Spleen (tissue), 7 donors: ENCODE measurements at regions not wholly inside any gene's neighbourhood (a gene's known extent, or its start where the extent isn't known, plus 50 kb on each side); places are given as distances from the start of the nearest gene placed in this dataset.

Experiments used
- POLR2AphosphoS5 ChIP-seq, 3 donors: sonication (generic); formaldehyde crosslinking; IDR thresholded peaks; one replicate each; pipeline ENCODE4 v1.5.1; 2017; ENCODE audit warnings: antibody characterized with exemption in 3 of 3
- TF ChIP-seq, protein P1 (sequence below), 11 experiments: fragments of 200-600 bp in 7 of 11; fragments of 450-650 bp in 4 of 11; sonication (generic) in 4 of 11; IDR thresholded peaks in 8 of 11; conservative IDR thresholded peaks in 3 of 11; 1 replicate in 7 of 11; 2 replicates in 4 of 11; pipeline versions ENCODE4 v1.4.0 to v1.8.0; 2016 to 2021; ENCODE audit warnings: antibody characterized with exemption in 11 of 11, inconsistent platforms in 4 of 11, mild to moderate bottlenecking in 1 of 11
- donor health status: DM: no; HTN: no; CAD: no; lungs with moderate emphysema.
- donor health status: DM: no; HTN: no; CAD: no.
- donor health status: DM: no; HTN: no; CAD: no.

DNA sequence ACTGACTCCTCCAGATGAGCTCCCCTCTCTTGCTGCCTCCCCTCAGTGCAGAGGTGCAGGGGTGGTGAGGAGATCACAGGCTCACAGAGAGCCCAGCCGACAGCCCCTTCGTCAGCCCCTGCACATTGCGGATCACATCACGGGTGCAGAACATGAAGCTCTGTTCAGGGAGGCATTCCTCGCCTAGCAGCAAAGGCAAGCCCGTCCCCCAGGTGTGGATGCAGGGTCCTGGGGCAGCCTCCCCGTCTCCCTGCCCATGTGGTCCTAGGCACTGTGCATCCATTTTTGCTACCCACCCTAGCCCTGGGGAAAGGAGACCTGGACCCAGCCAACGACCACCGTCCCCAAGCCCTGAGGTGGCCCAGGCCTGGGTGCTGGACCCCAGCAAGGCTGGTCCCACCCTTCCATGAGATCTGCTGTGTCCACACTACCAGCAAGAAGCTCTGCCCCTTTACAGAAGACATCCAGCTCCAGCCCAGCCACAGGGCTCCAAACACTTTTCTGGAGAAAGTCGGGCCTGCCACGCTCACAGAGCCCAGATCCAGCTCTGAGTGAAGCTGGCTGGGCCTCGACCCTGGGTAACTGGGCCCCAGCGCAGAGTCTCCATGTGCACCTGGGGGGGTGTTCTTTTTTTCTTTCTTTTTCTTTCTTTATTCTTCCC is 248.7 kb downstream of the NPHP4 start:
- TF ChIP-seq, protein P1, sequence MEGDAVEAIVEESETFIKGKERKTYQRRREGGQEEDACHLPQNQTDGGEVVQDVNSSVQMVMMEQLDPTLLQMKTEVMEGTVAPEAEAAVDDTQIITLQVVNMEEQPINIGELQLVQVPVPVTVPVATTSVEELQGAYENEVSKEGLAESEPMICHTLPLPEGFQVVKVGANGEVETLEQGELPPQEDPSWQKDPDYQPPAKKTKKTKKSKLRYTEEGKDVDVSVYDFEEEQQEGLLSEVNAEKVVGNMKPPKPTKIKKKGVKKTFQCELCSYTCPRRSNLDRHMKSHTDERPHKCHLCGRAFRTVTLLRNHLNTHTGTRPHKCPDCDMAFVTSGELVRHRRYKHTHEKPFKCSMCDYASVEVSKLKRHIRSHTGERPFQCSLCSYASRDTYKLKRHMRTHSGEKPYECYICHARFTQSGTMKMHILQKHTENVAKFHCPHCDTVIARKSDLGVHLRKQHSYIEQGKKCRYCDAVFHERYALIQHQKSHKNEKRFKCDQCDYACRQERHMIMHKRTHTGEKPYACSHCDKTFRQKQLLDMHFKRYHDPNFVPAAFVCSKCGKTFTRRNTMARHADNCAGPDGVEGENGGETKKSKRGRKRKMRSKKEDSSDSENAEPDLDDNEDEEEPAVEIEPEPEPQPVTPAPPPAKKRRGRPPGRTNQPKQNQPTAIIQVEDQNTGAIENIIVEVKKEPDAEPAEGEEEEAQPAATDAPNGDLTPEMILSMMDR (IDR thresholded peaks at IDR 0.05 in 8 of 11, conservative IDR thresholded peaks at IDR 0.05 in 3 of 11), result no peak
- no peak for TF ChIP-seq POLR2AphosphoS5 (IDR thresholded peaks at IDR 0.05)
